Fibroblast of skin of back (primary cell): ENCODE measurements at regions not wholly inside any gene's neighbourhood (a gene's known extent, or its start where the extent isn't known, plus 50 kb on each side); places are given as distances from the start of the nearest gene placed in this dataset.
"Not testable (repeated sequence)": the region's sequence is repeated elsewhere in the genome, so short reads cannot be mapped to it uniquely, and the experiment has no call there.

Source experiments
- DNase-seq: peaks from one replicate; pipeline ENCODE4 v3.0.0-alpha.2; 2013

GRCh38 chr10:23648618-23649017 lies 209.7 kb downstream of the OTUD1 start:
- no peak for DNase-seq

DNA sequence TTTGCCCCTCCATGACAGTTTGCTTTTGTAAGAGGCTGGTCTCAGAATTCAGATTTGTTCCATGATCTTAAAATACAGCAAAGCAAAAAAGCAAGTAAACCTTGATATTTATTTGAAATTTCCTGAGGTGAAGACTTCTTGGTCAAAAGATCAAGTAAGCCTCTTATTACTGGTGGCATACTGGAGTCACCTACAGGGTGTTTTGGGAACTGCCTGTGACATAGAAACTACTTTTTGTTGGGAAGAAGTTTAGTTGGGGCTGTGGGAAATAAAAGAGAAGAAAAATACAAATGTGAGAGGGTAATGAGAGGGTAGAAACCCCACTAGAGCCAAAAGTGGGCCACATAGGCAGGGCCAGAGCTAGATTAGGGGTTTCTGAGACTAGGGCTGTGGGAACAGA lies 217.9 kb downstream of the OTUD1 start:
- no peak for DNase-seq

- DNase-seq: no peak
Observed at GRCh38 chr10:23657677-23658076, 218.8 kb downstream of the OTUD1 start.

GRCh38 chr10:23671866-23672265 lies 233.0 kb downstream of the OTUD1 start:
- not testable (repeated sequence) for DNase-seq

DNA sequence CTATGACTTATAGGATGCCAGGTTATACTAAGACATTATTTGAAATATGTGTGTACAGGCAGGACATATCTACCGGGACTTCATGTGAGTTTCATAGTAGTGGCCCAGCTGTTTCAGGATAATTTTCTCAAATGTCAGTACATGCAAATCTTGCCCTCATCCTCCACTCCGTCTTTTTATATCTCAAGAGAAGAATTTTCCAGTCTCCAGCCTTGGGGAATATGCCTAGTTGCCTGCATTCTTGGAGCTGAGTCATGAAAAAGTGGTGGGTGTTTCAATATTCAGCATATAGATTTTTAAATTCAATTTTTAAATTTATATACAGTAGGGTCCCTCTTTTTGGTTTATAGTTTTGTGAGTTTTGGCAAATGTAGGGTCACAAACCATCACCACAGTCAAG lies 236.7 kb downstream of the OTUD1 start:
- DNase-seq: no peak

GRCh38 chr10:23676296-23676695 lies 237.4 kb downstream of the OTUD1 start:
- no peak for DNase-seq

DNA sequence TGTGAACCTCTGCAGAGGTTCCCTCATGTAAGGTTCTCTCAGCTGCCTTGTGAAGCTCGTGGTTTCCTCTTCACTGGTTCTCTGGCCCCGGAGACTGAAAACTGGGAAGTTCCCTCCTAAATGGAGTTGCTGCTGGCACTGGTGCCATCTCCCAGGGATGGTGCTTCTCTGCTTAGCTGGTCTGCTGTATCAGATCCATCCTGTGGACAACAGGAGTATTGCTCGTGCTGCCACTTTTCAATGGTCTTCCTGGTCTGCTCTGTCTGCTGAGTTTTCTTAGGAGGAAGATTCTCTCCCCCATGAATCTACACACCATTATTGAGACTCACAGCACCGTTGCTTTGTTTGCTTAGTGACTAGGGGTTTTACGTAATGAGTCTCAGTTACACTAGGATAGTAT lies 247.8 kb downstream of the OTUD1 start:
- DNase-seq: no peak

DNA sequence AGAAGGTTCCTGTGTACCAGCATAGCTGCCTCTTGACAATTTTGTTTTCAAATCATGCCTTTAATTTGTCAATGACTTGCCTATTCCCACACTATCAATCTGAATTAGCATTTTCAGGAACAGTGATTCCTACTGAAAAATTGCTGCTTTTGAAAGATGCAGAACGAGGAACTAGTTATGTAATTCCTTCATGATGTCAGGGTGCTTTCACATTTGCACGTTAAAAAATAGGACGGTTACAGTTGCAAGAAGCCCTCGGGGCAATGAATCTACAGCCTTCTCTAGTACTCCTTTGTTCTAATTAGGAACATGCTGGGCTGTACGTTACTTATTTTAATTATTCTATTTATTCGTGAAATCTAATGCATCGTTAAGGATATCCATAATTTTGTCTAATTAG lies 253.9 kb downstream of the OTUD1 start:
- DNase-seq: no peak

DNA sequence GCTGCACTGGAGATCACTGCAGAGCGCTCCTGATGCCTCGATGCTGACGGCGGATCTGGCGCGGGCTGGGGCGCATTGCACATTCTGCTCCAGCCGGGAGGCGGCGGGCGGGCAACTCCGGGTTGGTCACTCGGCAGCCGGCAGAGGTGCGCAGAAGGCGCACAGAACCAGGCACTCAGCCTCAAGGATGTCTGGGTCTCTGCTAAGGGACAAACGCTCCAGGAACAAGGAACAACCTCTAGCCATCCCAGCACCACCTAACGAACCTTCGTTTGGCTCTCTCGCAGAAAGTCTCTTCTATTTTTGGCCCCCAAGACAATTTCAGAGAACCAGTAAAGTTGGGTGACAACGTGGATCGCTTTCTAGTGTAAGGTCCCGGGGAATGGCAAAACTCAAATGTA lies 254.6 kb downstream of the OTUD1 start:
- no peak for DNase-seq

DNA sequence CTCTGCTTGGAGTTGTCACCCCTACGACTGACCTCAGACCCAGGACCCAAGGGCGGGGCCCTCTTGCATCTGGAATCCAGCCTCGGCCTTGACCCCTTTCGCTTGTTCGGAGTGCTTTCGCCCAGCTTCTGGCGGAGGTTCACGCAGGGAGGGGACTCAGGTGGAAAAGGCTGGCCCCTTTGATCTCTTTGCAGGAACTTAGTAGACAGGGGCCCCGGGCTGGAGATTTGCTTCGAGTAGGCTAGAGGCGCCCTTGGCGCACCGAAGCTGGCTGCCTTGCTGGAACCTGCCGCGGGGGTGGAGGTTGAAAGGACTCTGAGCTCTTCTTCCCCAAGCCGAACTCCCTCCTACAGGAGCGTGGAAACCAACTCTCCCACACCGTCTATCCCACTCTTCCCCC lies 255.1 kb downstream of the OTUD1 start:
- no peak for DNase-seq

- no peak for DNase-seq
Observed at GRCh38 chr10:23694446-23694920, 255.6 kb downstream of the OTUD1 start.

- DNase-seq: no peak
Observed at GRCh38 chr10:23694921-23695824, 256.3 kb downstream of the OTUD1 start.

- no peak for DNase-seq
Observed at GRCh38 chr10:23695825-23696420, 257.0 kb downstream of the OTUD1 start.

DNA sequence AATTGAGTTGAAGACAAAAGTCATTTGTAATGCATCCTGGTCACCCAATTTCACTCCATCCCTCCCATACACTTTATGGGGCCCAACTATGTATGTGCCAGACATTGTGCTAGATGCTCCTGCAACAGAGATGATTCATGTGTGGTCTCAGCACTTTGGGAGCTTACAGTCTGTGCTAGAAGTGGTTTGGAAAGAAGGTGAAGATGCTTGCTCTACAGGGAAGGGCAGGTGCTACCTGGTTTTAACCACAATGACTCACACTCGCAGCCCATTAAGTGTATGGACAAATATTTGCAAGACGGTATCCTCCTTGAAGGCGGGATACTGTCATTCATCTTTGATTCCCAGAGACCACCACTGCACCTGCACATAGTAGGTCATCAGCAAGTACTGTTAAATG lies 257.6 kb downstream of the OTUD1 start:
- no peak for DNase-seq

DNA sequence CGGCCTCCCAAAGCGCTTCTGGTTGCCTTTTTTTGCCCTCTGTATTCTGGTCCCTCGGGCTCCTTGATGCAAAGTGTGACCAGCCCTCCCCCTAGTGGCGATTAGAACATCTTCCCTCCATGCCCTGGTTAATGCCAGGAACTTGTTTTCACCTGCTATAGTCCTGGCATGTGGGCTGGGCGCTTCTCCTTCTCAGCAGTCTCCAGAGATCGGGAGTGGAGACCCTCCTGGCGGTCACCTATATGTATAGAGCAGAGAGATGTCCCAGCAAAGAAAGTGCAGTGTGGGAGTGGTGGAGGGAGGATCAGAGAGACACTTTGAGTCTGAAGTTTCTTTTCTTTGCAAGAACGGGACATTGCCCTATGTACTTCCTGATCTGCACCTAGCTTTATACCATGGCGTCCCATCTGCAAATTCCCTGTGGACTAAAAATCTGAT lies 264.1 kb downstream of the OTUD1 start:
- peak; percentile 57 for DNase-seq

DNA sequence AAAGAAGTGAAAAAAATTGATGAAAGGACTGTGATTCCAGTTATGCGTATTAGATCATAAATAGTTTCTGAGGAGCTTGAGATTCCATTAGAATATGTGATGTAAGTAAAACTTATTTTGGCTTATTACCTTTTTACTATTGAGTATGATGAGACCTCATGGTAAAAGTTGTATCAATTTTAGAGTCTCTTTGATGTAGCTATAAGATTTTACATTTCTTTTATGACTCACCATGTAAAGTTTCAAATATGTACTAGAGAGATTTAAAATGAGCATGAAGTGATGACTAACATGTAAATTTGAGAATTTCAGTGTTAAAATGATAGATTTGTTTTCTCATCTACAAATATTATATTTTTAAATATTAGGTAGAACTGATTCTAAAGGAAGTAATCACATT lies 276.5 kb downstream of the OTUD1 start:
- no peak for DNase-seq

DNA sequence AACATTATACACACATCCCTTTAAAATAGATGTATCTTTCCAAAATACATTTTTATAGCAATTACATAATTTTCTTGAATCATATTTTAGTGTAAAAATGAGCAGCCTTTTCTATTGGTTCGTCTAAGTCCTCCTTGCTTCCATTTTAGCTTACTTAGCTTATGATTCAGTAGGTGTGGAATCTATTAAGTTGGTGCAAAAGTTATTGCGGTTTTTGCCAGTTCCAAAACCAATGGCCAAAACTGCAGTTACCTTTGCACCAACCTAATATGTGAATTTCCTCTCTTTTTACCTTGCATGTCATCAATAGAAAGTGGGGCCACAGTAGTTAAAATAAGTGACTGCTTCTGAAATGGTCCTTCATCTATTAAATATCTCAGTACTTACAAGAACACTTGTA lies 279.0 kb downstream of the OTUD1 start:
- DNase-seq: no peak

GRCh38 chr10:23718946-23719345 lies 280.1 kb downstream of the OTUD1 start:
- DNase-seq: no peak

DNA sequence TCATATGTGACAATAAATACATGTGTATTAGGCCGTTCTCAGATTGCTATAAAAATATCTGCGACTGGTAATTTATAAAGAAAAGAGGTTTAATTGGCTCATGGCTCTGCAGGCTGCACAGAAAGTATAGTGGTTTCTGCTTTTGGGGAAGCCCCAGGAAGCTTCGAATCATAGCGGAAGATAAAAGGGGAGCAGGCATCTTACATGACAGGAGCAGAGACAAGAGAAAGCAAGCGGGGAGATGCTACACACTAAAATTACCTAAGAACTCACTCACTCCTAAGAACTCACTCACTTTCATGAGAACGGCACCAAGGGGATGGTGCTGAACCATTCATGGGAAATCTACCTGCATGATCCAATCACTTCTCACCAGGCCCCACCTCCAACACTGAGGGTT lies 284.9 kb downstream of the OTUD1 start:
- no peak for DNase-seq

GRCh38 chr10:23725548-23725947 lies 286.7 kb downstream of the OTUD1 start:
- DNase-seq: no peak

- no peak for DNase-seq
Observed at GRCh38 chr10:23742368-23742767, 303.5 kb downstream of the OTUD1 start.

DNA sequence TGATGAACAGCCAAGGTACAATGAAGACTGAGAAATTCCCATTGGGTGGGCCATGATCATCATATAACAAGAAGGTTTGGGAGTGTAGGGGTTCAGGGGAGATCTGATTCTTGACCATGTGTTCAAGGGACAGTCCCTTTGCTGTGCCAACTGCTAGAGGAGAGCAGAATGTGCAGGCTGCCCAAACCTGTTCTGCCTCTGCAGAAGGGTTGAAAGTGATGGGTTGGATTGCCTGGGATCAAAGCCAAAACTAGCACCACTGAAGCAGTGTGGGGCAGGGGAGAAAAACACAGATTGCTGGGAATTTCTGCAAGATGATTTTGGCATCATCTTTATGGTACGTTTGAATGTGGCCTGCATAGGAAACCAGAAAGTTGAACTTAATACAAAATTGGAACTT lies 303.9 kb downstream of the OTUD1 start:
- DNase-seq: no peak

- no peak for DNase-seq
Observed at GRCh38 chr10:23754179-23754578, 315.3 kb downstream of the OTUD1 start.

DNA sequence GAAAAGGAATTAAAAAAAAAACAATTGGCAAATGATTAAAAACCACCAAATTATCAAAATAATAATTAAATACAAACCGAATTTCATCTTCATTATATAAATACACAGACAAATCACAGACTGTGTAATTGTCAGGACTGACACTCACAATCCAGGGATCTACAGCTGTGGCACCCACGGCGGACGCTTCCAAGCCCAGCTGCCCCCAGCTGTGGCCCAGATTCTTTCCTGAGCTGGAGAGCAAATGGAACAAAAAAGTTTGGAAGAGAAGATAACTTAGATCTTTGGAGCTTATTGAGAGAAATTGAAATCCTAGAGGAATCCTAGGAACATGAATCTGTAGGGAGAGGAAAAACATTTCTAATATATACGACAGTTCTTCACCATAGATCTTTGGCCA lies 316.1 kb downstream of the OTUD1 start:
- no peak for DNase-seq
